LoVo (cell line): ENCODE measurements at regions not wholly inside any gene's neighbourhood (a gene's known extent, or its start where the extent isn't known, plus 50 kb on each side); places are given as distances from the start of the nearest gene placed in this dataset.
A peak's percentile ranks its signal among the peaks of the same experiment; 100 is the strongest.
"Not testable (repeated sequence)": the region's sequence is repeated elsewhere in the genome, so short reads cannot be mapped to it uniquely, and the experiment has no call there.

Experiments used
- DNase-seq: peaks from one replicate; pipeline ENCODE4 v3.0.0-alpha.2; 2016; ENCODE audit warnings: low spot score

GRCh38 chr21:15204140-15204969 is 139.6 kb upstream of the NRIP1 start:
- DNase-seq = peak; percentile 19

- no peak for DNase-seq
These were observed 140.1 kb upstream of the NRIP1 start for GRCh38 chr21:15204970-15205286.

GRCh38 chr21:15206514-15206913 is 141.7 kb upstream of the NRIP1 start:
- no peak for DNase-seq

GRCh38 chr21:15207231-15207630 is 142.4 kb upstream of the NRIP1 start:
- DNase-seq = no peak

GRCh38 chr21:15207635-15208370 is 143.0 kb upstream of the NRIP1 start:
- DNase-seq = no peak

- DNase-seq = no peak
These were observed 144.0 kb upstream of the NRIP1 start for GRCh38 chr21:15208786-15209185.

- no peak for DNase-seq
These were observed 144.4 kb upstream of the NRIP1 start for GRCh38 chr21:15209224-15209623.

- DNase-seq = peak; percentile 78
These were observed 145.5 kb upstream of the NRIP1 start for GRCh38 chr21:15210235-15210678.

GRCh38 chr21:15211491-15212133 is 146.8 kb upstream of the NRIP1 start:
- no peak for DNase-seq

- DNase-seq = no peak
These were observed 147.4 kb upstream of the NRIP1 start for GRCh38 chr21:15212206-15212605.

- not testable (repeated sequence) for DNase-seq
These were observed 153.7 kb upstream of the NRIP1 start for GRCh38 chr21:15218476-15218875.

- DNase-seq = no peak
These were observed 154.2 kb upstream of the NRIP1 start for GRCh38 chr21:15219039-15219438.

- no peak for DNase-seq
These were observed 155.1 kb upstream of the NRIP1 start for GRCh38 chr21:15219894-15220293.

- no peak for DNase-seq
These were observed 157.1 kb upstream of the NRIP1 start for GRCh38 chr21:15221799-15222386.

GRCh38 chr21:15222707-15223106 is 157.9 kb upstream of the NRIP1 start:
- DNase-seq = no peak

GRCh38 chr21:15224346-15225086 is 159.7 kb upstream of the NRIP1 start:
- DNase-seq = peak; percentile 65

GRCh38 chr21:15227919-15228318 is 163.1 kb upstream of the NRIP1 start:
- DNase-seq = peak; percentile 23

- no peak for DNase-seq
These were observed 164.6 kb upstream of the NRIP1 start for GRCh38 chr21:15229390-15229789.

- DNase-seq = no peak
These were observed 168.8 kb upstream of the NRIP1 start for GRCh38 chr21:15233611-15234010.

- DNase-seq = no peak
These were observed 171.3 kb upstream of the NRIP1 start for GRCh38 chr21:15236111-15236510.

GRCh38 chr21:15240848-15241247 is 176.0 kb upstream of the NRIP1 start:
- no peak for DNase-seq
